AG04449 (cell line): ENCODE measurements at regions not wholly inside any gene's neighbourhood (a gene's known extent, or its start where the extent isn't known, plus 50 kb on each side); places are given as distances from the start of the nearest gene placed in this dataset.

Experiments used
- CTCF ChIA-PET: fragments of 350-600 bp; formaldehyde crosslinking; extraction: SDS; loops from one replicate; lab custom pipeline; 2021; ENCODE audit warnings: antibody characterized with exemption; lab: Yijun Ruan, JAX
- POLR2A ChIA-PET: fragments of 400-600, 350-600 bp; formaldehyde crosslinking; extraction: SDS; loops from one replicate; lab custom pipeline; 2020; ENCODE audit warnings: antibody characterized with exemption, inconsistent platforms; lab: Yijun Ruan, JAX
- DNase-seq: peaks from one replicate; pipeline ENCODE4 v3.0.0-alpha.2; 2010; ENCODE audit warnings: low read depth, low spot score
- H3K4me3 ChIP-seq: 2 replicates; pipeline ENCODE4 v1.5.1; 2011; ENCODE audit warnings: low read depth, mild to moderate bottlenecking, control low read depth, low read length
- CTCF ChIP-seq: IDR thresholded peaks from one replicate; pipeline ENCODE4 v1.5.1; 2011; ENCODE audit warnings: mild to moderate bottlenecking, moderate library complexity, low read length, control low read depth, inconsistent platforms; ENCODE audit not compliant: insufficient read depth; ENCODE audit errors: missing control alignments

GRCh38 chr5:164119806-164120447 lies 614.5 kb downstream of the MAT2B start:
- ChIA-PET POLR2A (no interaction called here), CTCF (no interaction called here)
- DNase-seq = peak; percentile 2
- H3K4me3 ChIP-seq = no peak overlapping the region
- TF ChIP-seq CTCF = no peak

- H3K4me3 ChIP-seq = no peak overlapping the region
- no peak for DNase-seq
- ChIA-PET POLR2A (no interaction called here), CTCF (no interaction called here)
- no peak for TF ChIP-seq CTCF
Measured at GRCh38 chr5:164127527-164127926, 622.1 kb downstream of the MAT2B start.

- POLR2A ChIA-PET = no interaction called here
- DNase-seq = no peak
- no peak for TF ChIP-seq CTCF
- CTCF ChIA-PET = no interaction called here
- no peak overlapping the region for H3K4me3 ChIP-seq
Measured at GRCh38 chr5:164132358-164132757, 626.9 kb downstream of the MAT2B start.

DNA sequence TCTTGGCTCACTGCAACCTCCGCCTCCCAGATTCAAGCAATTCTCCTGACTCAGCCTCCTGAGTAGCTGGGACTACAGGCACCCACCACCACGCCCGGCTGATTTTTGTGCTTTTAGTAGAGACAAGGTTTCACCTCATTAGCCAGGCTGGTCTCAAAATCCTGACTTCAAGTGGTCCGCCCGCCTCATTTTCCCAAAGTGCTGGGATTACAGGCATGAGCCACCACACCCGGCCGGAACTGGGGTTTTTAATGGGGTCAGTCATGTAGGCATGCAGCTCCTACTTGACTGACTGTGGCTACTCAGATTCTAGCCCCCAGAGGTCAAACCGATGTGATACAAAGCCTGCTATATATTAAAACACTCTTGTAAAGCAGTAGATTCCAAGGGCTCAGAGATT lies 631.7 kb downstream of the MAT2B start:
- ChIA-PET POLR2A (no interaction called here), CTCF (no interaction called here)
- no peak overlapping the region for H3K4me3 ChIP-seq
- no peak for TF ChIP-seq CTCF
- DNase-seq = no peak

DNA sequence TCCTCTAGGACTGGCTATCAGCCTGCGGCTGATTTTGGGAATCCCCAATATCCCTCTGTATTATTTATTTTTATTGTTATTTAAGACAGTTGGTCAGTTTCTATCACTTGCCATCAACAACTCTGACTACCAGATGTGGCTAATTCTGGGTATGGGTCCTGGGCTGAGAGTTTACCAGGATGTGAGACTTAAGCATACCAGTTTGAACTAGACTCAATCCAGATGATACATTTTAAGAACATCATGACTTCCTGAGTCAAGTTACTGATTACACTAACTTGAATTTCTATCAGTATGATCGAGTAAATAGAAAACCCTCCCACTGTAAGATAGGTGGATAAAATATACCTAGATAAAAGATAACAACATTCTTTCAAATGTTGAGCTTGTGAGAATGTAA lies 634.0 kb downstream of the MAT2B start:
- ChIA-PET CTCF (no interaction called here), POLR2A (no interaction called here)
- no peak for DNase-seq
- no peak overlapping the region for H3K4me3 ChIP-seq
- no peak for TF ChIP-seq CTCF

- CTCF ChIA-PET = no interaction called here
- H3K4me3 ChIP-seq = no peak overlapping the region
- no peak for TF ChIP-seq CTCF
- POLR2A ChIA-PET = no interaction called here
- DNase-seq = no peak
Measured at GRCh38 chr5:164145458-164145857, 640.0 kb downstream of the MAT2B start.
